Endodermal cell (in vitro differentiated cells): ENCODE measurements at regions not wholly inside any gene's neighbourhood (a gene's known extent, or its start where the extent isn't known, plus 50 kb on each side); places are given as distances from the start of the nearest gene placed in this dataset.
A peak's percentile ranks its signal among the peaks of the same experiment; 100 is the strongest.

Experiments used
- DNase-seq: peaks from one replicate; pipeline ENCODE4 v3.0.0-alpha.2; 2017
- H3K27ac ChIP-seq: 2 replicates; pipeline ENCODE4 v1.5.1; 2013; ENCODE audit warnings: mild to moderate bottlenecking, low read depth, low read length, moderate library complexity
- H3K27me3 ChIP-seq: 2 replicates; pipeline ENCODE4 v1.6.1; 2013; ENCODE audit warnings: mild to moderate bottlenecking, low read length, moderate library complexity; ENCODE audit not compliant: insufficient read depth, control insufficient read depth, poor library complexity, severe bottlenecking
- H3K36me3 ChIP-seq: 2 replicates; pipeline ENCODE4 v1.7.0; 2013; ENCODE audit warnings: mild to moderate bottlenecking, low read length, moderate library complexity; ENCODE audit not compliant: control insufficient read depth, insufficient read depth
- H3K4me1 ChIP-seq: one replicate; pipeline ENCODE4 v1.7.0; 2013; ENCODE audit warnings: low read length; ENCODE audit not compliant: control insufficient read depth, insufficient read depth
- H3K4me3 ChIP-seq: 2 replicates; pipeline ENCODE4 v1.5.1; 2013; ENCODE audit warnings: mild to moderate bottlenecking, low read length, moderate library complexity
- H3K9ac ChIP-seq: 2 replicates; pipeline ENCODE4 v1.6.1; 2013; ENCODE audit warnings: mild to moderate bottlenecking, low read length, moderate library complexity; ENCODE audit not compliant: poor library complexity, severe bottlenecking; ENCODE audit errors: extremely low read depth
- H3K9me3 ChIP-seq: 2 replicates; pipeline ENCODE4 v1.6.1; 2013; ENCODE audit warnings: mild to moderate bottlenecking, low read length, moderate library complexity; ENCODE audit not compliant: control insufficient read depth
- H3K27ac Mint-ChIP-seq: 2 replicates; pipeline ENCODE4 v1.8.0; 2020; ENCODE audit warnings: mixed read lengths
- H3K27me3 Mint-ChIP-seq: 2 replicates; pipeline ENCODE4 v1.8.0; 2021; ENCODE audit warnings: mild to moderate bottlenecking, mixed read lengths; ENCODE audit not compliant: insufficient read depth
- H3K36me3 Mint-ChIP-seq: 2 replicates; pipeline ENCODE4 v1.8.0; 2020; ENCODE audit warnings: low read depth, mixed read lengths
- H3K4me1 Mint-ChIP-seq: 2 replicates; pipeline ENCODE4 v1.8.0; 2020; ENCODE audit warnings: mixed read lengths
- H3K4me3 Mint-ChIP-seq: 2 replicates; pipeline ENCODE4 v1.8.0; 2020; ENCODE audit warnings: mild to moderate bottlenecking, moderate library complexity, mixed read lengths
- H3K9me3 Mint-ChIP-seq: 2 replicates; pipeline ENCODE4 v1.8.0; 2020; ENCODE audit warnings: mild to moderate bottlenecking, mixed read lengths
- WGBS, 2 experiments: methylation state at CpG; one replicate each; pipeline versions ENCODE4 v1.1.5 to v1.1.7; 2013; ENCODE audit warnings: missing lambda C conversion rate in 2 of 2, mixed read lengths in 1 of 2; ENCODE audit not compliant: insufficient coverage in 1 of 2, insufficient read length in 1 of 2; 5-methylcytosine and 5-hydroxymethylcytosine counted together
- TF ChIP-seq, protein P1 (sequence below): fragments of 200-600 bp; sonication (generic); conservative IDR thresholded peaks from 2 replicates; pipeline ENCODE4 v1.5.0; 2021; ENCODE audit warnings: antibody characterized with exemption, mild to moderate bottlenecking

DNA sequence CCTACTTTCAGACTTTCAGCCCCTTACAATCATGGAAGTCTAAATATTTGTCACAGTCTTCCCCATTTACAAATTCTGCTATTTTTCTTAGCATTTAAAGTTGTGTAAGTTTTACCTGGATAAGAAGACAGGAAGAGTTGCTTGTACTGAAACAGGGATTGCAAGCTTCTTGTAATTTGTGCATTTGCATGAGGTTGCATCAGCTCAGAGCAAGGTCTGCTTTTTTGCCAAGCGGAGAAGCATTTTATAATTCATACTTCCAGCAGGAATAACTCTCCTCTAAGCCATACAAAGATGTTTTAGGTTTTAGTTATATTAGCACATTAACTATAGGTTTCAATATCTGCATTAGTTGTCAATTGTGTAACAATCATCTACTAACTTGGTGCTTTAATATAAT lies 922.0 kb upstream of the PABPC4L start:
- Histone ChIP-seq H3K4me1 (no peaks in the 10 kb centered on the region), H3K27ac (no peak overlapping the region), H3K36me3 (no peaks in the 10 kb centered on the region), H3K9me3 (no peaks in the 10 kb centered on the region), H3K9ac (no peak overlapping the region), H3K4me3 (no peak overlapping the region), H3K27me3 (no peaks in the 10 kb centered on the region)
- WGBS, 2 experiments: 100% methylated on average over 1 of the region's 1 CpG; no CpG with 5 or more reads in 1 of the 2 experiments
- Mint-ChIP-seq H3K9me3 (no peaks in the 10 kb centered on the region), H3K4me1 (peaks cover 12% of the 10 kb centered on the region), H3K27me3 (no peaks in the 10 kb centered on the region), H3K4me3 (no peak overlapping the region), H3K36me3 (no peaks in the 10 kb centered on the region), H3K27ac (no peak overlapping the region)
- TF ChIP-seq, protein P1, sequence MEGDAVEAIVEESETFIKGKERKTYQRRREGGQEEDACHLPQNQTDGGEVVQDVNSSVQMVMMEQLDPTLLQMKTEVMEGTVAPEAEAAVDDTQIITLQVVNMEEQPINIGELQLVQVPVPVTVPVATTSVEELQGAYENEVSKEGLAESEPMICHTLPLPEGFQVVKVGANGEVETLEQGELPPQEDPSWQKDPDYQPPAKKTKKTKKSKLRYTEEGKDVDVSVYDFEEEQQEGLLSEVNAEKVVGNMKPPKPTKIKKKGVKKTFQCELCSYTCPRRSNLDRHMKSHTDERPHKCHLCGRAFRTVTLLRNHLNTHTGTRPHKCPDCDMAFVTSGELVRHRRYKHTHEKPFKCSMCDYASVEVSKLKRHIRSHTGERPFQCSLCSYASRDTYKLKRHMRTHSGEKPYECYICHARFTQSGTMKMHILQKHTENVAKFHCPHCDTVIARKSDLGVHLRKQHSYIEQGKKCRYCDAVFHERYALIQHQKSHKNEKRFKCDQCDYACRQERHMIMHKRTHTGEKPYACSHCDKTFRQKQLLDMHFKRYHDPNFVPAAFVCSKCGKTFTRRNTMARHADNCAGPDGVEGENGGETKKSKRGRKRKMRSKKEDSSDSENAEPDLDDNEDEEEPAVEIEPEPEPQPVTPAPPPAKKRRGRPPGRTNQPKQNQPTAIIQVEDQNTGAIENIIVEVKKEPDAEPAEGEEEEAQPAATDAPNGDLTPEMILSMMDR: no peak
- DNase-seq: no peak

DNA sequence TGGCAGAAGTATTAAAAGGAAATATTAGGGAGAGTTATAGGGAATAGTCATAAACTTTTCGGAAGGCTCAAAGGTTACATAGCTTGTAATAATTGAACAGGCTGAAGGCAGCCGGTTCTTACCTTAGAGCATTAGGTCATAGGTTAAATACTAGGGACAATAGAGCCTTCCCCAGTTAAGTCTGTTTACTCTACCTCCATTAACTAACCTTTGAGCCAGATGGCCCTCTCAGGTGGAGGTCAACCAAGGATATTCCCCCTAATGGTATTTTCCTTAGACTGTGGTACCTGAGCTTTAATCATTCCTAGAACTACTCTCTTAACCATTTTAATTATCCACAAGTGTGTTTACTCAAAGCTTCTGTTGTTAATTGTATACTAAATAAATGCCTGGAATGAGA lies 920.9 kb upstream of the PABPC4L start:
- Histone ChIP-seq H3K9me3 (no peaks in the 10 kb centered on the region), H3K4me3 (no peak overlapping the region), H3K27ac (no peak overlapping the region), H3K4me1 (no peaks in the 10 kb centered on the region), H3K36me3 (no peaks in the 10 kb centered on the region), H3K27me3 (no peaks in the 10 kb centered on the region), H3K9ac (no peak overlapping the region)
- Mint-ChIP-seq H3K27ac (peak overlapping the region; percentile 30), H3K36me3 (no peaks in the 10 kb centered on the region), H3K27me3 (no peaks in the 10 kb centered on the region), H3K9me3 (no peaks in the 10 kb centered on the region), H3K4me1 (peaks cover 9% of the 10 kb centered on the region), H3K4me3 (no peak overlapping the region)
- TF ChIP-seq, protein P1: no peak
- 94 to 100% methylated on average over 1 to 2 of the region's 2 CpGs for WGBS, 2 experiments
- DNase-seq: no peak

DNA sequence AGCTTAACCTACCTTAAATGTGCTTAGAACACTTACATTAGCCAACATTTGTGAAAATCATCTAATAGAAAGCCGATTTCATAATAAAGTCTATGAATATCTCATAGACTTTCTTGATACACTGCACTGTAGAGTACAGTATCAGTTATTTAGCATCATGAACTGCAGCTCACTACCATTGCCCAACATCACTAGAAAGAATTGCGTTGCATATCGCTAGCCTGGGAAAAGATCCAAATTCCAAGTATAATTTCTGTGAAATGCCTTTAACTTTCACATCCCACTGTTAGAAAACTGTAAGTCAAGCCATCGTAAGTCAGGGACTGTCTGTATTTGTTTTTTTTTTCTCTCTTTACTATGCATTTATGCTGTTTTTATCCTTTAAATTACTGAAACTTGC lies 918.6 kb upstream of the PABPC4L start:
- H3K27me3 ChIP-seq: no peaks in the 10 kb centered on the region
- Mint-ChIP-seq H3K4me3 (no peak overlapping the region), H3K36me3 (no peaks in the 10 kb centered on the region), H3K9me3 (no peaks in the 10 kb centered on the region), H3K4me1 (peaks cover 9% of the 10 kb centered on the region), H3K27ac (no peak overlapping the region), H3K27me3 (no peaks in the 10 kb centered on the region)
- no peak overlapping the region for H3K27ac ChIP-seq
- no peak overlapping the region for H3K9ac ChIP-seq
- TF ChIP-seq, protein P1: no peak
- no peaks in the 10 kb centered on the region for H3K9me3 ChIP-seq
- H3K4me1 ChIP-seq: no peaks in the 10 kb centered on the region
- H3K4me3 ChIP-seq: no peak overlapping the region
- no peak for DNase-seq
- WGBS, 2 experiments: 95 to 100% methylated on average over 2 to 4 of the region's 4 CpGs
- no peaks in the 10 kb centered on the region for H3K36me3 ChIP-seq
